Nephron progenitor cell (in vitro differentiated cells): ENCODE measurements at regions not wholly inside any gene's neighbourhood (a gene's known extent, or its start where the extent isn't known, plus 50 kb on each side); places are given as distances from the start of the nearest gene placed in this dataset.

Experiments used
- DNase-seq: peaks from one replicate; pipeline ENCODE4 v3.0.0; 2021
- H3K27ac Mint-ChIP-seq: 2 replicates; pipeline ENCODE4 v1.8.0; 2021; ENCODE audit warnings: mild to moderate bottlenecking, moderate library complexity, mixed read lengths
- H3K27me3 Mint-ChIP-seq: 2 replicates; pipeline ENCODE4 v1.8.0; 2021; ENCODE audit warnings: mild to moderate bottlenecking, low read depth, mixed read lengths; ENCODE audit not compliant: poor library complexity
- H3K36me3 Mint-ChIP-seq: 2 replicates; pipeline ENCODE4 v1.8.0; 2021; ENCODE audit warnings: low read depth, mixed read lengths
- H3K4me1 Mint-ChIP-seq: 2 replicates; pipeline ENCODE4 v1.8.0; 2021; ENCODE audit warnings: mixed read lengths
- H3K4me3 Mint-ChIP-seq: 2 replicates; pipeline ENCODE4 v1.8.0; 2021; ENCODE audit warnings: mild to moderate bottlenecking, moderate library complexity, mixed read lengths
- H3K9me3 Mint-ChIP-seq: 2 replicates; pipeline ENCODE4 v1.8.0; 2021; ENCODE audit warnings: mild to moderate bottlenecking, moderate library complexity, mixed read lengths
- CTCF ChIP-seq: fragments of 200-600 bp; sonication (generic); IDR thresholded peaks from 2 replicates; pipeline ENCODE4 v1.5.0; 2021; ENCODE audit warnings: antibody characterized with exemption

GRCh38 chr15:70267879-70268278, 170.2 kb upstream of the TLE3 start:
- no peak for TF ChIP-seq CTCF
- Mint-ChIP-seq H3K9me3 (no peaks in the 10 kb centered on the region), H3K27me3 (peaks cover 63% of the 10 kb centered on the region)

GRCh38 chr15:70267306-70267705, 169.6 kb upstream of the TLE3 start:
- no peaks in the 10 kb centered on the region for H3K9me3 Mint-ChIP-seq
- H3K27me3 Mint-ChIP-seq = peaks cover 60% of the 10 kb centered on the region
- no peak for TF ChIP-seq CTCF
- no peaks in the 10 kb centered on the region for H3K36me3 Mint-ChIP-seq
- peaks cover 95% of the 10 kb centered on the region for H3K4me1 Mint-ChIP-seq
- H3K27ac Mint-ChIP-seq = no peak overlapping the region
- H3K4me3 Mint-ChIP-seq = no peak overlapping the region
- DNase-seq = no peak

More at GRCh38 chr15:70267879-70268278, 170.2 kb upstream of the TLE3 start:
- no peaks in the 10 kb centered on the region for H3K36me3 Mint-ChIP-seq
- no peak overlapping the region for H3K4me3 Mint-ChIP-seq
- H3K27ac Mint-ChIP-seq = no peak overlapping the region
- peaks cover 95% of the 10 kb centered on the region for H3K4me1 Mint-ChIP-seq
- no peak for DNase-seq

- H3K36me3 Mint-ChIP-seq = no peaks in the 10 kb centered on the region
- H3K27me3 Mint-ChIP-seq = peaks cover 59% of the 10 kb centered on the region
- H3K9me3 Mint-ChIP-seq = no peaks in the 10 kb centered on the region
- TF ChIP-seq CTCF = no peak
- peak overlapping the region; percentile 2 for H3K27ac Mint-ChIP-seq
- peak overlapping the region; percentile 1 for H3K4me3 Mint-ChIP-seq
- H3K4me1 Mint-ChIP-seq = peaks cover 88% of the 10 kb centered on the region
- no peak for DNase-seq
Observed at GRCh38 chr15:70266412-70267121, 168.8 kb upstream of the TLE3 start.

GRCh38 chr15:70265986-70266385, 168.3 kb upstream of the TLE3 start:
- Mint-ChIP-seq H3K4me3 (no peak overlapping the region), H3K36me3 (no peaks in the 10 kb centered on the region), H3K27me3 (peaks cover 63% of the 10 kb centered on the region), H3K4me1 (peaks cover 82% of the 10 kb centered on the region), H3K27ac (no peak overlapping the region), H3K9me3 (no peaks in the 10 kb centered on the region)
- no peak for TF ChIP-seq CTCF
- no peak for DNase-seq

GRCh38 chr15:70265466-70265978, 167.8 kb upstream of the TLE3 start:
- Mint-ChIP-seq H3K4me3 (no peak overlapping the region), H3K9me3 (no peaks in the 10 kb centered on the region), H3K4me1 (peaks cover 78% of the 10 kb centered on the region), H3K27me3 (peaks cover 61% of the 10 kb centered on the region), H3K27ac (no peak overlapping the region), H3K36me3 (no peaks in the 10 kb centered on the region)
- no peak for TF ChIP-seq CTCF
- DNase-seq = no peak
